SK-N-SH treated with all-trans-retinoic acid at 6 μM for 48 hours (cell line): ENCODE measurements at regions not wholly inside any gene's neighbourhood (a gene's known extent, or its start where the extent isn't known, plus 50 kb on each side); places are given as distances from the start of the nearest gene placed in this dataset.

Experiments
- POU6F1 ChIP-seq: fragments of 250-450 bp; sonication (Bioruptor Pico); IDR thresholded peaks from 2 replicates; pipeline ENCODE4 v1.8.0; 2021; ENCODE audit warnings: low read depth, mild to moderate bottlenecking, moderate library complexity, borderline replicate concordance
- TF ChIP-seq, protein P1 (sequence below): fragments of 250-450 bp; sonication (Bioruptor Pico); IDR thresholded peaks from 2 replicates; pipeline ENCODE4 v1.5.1; 2020; ENCODE audit warnings: low read depth, mild to moderate bottlenecking, moderate library complexity

DNA sequence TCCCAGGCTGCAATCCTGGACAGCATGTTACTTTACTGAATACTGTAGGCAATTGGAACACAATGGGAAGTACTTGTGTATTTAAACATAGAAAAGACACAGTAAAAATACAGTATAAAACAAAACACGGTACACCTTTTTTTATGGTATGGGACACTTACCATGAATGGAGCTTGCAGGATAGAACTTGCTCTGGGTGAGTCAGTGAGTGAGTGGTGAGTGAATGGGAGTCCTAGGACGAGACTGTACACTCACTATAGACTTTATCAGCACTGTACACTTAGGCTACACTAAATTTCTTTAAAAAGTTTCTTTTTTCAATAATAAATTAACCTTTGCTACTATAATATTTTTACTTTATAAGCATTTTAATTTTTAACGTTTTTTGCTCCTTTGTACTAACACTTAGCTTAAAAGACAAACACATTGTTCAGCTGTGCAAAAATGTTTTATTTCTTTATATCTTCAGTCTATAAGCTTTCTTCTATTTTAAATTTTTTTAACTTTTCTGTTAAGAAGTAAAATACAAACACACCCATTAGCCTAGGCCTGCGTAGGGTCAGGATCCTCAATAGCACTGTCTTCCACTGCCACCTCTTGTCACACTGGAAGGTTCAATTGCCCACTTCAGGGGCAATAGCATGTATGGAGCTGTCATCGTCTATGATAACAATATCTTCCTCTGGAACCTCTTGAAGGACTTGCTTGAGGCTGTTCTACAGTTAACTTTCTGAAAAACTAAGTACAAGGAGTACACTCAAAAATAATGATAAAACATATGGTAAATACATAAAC, 293.5 kb upstream of the FSTL5 start:
- no peak for TF ChIP-seq POU6F1 (CRISPR knock-in tag)
- TF ChIP-seq, protein P1, sequence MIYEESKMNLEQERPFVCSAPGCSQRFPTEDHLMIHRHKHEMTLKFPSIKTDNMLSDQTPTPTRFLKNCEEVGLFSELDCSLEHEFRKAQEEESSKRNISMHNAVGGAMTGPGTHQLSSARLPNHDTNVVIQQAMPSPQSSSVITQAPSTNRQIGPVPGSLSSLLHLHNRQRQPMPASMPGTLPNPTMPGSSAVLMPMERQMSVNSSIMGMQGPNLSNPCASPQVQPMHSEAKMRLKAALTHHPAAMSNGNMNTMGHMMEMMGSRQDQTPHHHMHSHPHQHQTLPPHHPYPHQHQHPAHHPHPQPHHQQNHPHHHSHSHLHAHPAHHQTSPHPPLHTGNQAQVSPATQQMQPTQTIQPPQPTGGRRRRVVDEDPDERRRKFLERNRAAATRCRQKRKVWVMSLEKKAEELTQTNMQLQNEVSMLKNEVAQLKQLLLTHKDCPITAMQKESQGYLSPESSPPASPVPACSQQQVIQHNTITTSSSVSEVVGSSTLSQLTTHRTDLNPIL (CRISPR knock-in tag): no peak
